SK-N-MC (cell line): ENCODE measurements at regions not wholly inside any gene's neighbourhood (a gene's known extent, or its start where the extent isn't known, plus 50 kb on each side); places are given as distances from the start of the nearest gene placed in this dataset.

Source experiments
- EZH2 ChIP-seq: fragments of 200-600 bp; sonication (generic); IDR thresholded peaks from one replicate; pipeline ENCODE4 v1.6.1; 2017; ENCODE audit warnings: antibody characterized with exemption
- POLR2AphosphoS5 ChIP-seq: IDR thresholded peaks from 2 replicates; pipeline ENCODE4 v1.6.1; 2012; ENCODE audit warnings: mild to moderate bottlenecking, low read depth, low read length, borderline replicate concordance

DNA sequence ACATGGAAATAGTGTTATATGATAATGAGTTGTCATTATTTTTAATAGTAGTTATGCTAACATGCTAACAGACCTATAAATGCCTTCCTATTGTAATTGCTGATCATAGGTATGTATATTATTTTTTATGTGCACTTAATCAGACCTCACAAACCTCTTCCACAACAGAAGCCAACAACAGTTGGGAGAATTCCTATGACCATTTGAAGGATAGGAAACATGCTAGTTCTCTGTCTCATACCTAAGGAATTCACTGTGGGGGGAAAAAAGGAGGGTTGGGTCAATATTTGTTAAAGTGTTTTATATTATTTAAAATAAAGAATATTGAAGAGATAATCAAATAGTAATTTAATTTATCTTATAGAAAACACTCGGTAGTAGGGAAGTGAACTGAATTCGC, 990.9 kb downstream of the EPHA7 start:
- TF ChIP-seq EZH2: no peak
- no peak for TF ChIP-seq POLR2AphosphoS5
